ENCODE measurements at regions not wholly inside any gene's neighbourhood (a gene's known extent, or its start where the extent isn't known, plus 50 kb on each side); places are given as distances from the start of the nearest gene placed in this dataset.
"Not testable (repeated sequence)": the region's sequence is repeated elsewhere in the genome, so short reads cannot be mapped to it uniquely, and the experiment has no call there.

DNA sequence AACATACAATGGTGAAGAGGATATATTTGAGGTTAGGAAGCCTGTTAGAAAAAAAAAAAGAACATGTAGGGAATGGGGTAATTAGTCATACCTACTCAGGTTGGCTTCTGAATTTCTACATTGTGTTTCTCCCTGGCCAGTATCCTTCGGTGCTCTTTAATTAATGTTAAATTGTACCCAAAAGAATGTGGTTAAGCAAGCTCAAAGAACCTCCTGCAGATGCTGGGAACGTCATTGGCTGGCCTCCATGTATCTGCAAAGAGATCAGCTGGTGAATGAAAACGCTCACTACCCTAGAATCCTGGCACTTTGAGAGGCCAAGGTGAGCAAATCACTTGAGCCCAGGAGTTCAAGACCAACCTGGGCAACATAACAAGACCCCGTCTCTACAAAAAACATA lies 942.3 kb upstream of the PRKX start:
- H3K9me3 Mint-ChIP-seq, result peaks cover 6% of the 10 kb centered on the region in 2 donors
- H3K27ac Mint-ChIP-seq, result no peak overlapping the region
- H3K4me1 Mint-ChIP-seq, result no peaks in the 10 kb centered on the region
- no peak for DNase-seq
- no peak overlapping the region for H3K4me3 Mint-ChIP-seq
- peaks cover 0 to 7% of the 10 kb centered on the region in 2 donors for H3K36me3 Mint-ChIP-seq
- ATAC-seq (replicated peaks), result no peak
- H3K27me3 Mint-ChIP-seq, result no peaks in the 10 kb centered on the region

DNA sequence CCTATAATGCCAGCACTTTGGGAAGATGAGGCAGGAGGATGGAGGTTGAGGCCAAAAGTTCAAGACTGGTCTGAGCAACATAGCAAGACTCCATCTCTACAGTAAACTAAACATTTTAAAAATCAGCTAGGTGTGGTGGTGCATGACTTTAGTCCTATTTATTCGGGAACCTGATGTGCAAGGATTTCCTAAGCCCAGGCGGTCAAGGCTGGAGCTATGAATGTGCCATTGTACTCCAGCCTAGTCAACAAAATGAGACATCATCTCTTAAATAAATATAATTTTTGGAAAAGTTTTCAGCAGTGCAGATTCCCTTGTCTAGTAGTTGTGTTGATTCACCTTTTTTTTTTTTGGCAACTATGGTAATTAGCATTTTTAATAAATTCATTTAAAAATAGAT lies 928.7 kb upstream of the PRKX start:
- H3K9me3 Mint-ChIP-seq, result peaks cover 4 to 9% of the 10 kb centered on the region in 2 donors
- no peaks in the 10 kb centered on the region for H3K36me3 Mint-ChIP-seq
- no peaks in the 10 kb centered on the region for H3K4me1 Mint-ChIP-seq
- no peak overlapping the region for H3K27ac Mint-ChIP-seq
- no peak for ATAC-seq (replicated peaks)
- peaks cover 0 to 5% of the 10 kb centered on the region in 2 donors for H3K27me3 Mint-ChIP-seq
- no peak overlapping the region for H3K4me3 Mint-ChIP-seq
- DNase-seq, result no peak

DNA sequence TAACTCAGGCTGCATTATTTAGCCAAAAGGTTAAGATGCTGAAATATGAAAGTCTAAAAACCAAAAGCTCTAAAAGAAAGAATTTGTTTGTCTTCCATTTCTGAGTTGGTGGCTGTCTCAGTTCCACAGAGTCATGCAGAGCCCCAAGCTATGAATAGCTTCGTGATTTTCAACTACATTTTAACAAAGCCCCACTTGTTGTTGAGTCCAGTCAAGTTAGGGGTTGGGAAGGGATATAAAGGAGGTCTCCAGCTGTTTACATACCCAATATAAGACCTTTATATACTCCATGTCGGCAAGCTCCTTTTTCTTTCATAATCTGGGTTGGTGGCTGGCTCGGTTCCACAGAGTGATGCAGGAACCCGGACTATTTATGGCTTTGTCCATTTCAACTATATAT lies 924.6 kb upstream of the PRKX start:
- no peaks in the 10 kb centered on the region for H3K4me1 Mint-ChIP-seq
- H3K4me3 Mint-ChIP-seq, result no peak overlapping the region
- DNase-seq (no peak), ATAC-seq (replicated peaks) (no peak)
- no peaks in the 10 kb centered on the region for H3K27me3 Mint-ChIP-seq
- H3K36me3 Mint-ChIP-seq, result no peaks in the 10 kb centered on the region
- no peak overlapping the region for H3K27ac Mint-ChIP-seq
- peaks cover 4 to 9% of the 10 kb centered on the region in 2 donors for H3K9me3 Mint-ChIP-seq

DNA sequence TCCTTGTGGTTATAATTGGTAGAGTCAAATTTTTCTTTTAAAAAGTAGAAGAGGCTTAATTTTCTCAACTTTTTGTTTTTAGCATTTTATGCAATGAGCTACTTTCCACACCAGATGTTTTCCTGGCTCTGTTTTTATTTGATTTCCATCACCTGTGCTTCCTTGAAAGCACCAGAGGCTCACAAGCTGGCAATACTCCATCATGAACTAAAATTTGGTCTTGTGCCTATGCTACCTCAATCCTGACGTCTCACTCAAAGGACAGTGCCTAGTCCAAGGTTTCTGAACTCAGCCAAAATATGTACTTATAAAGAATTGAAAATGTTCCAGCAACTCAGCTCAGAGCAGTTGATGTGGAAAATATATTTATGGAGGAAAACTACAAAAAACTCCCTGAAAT lies 914.0 kb upstream of the PRKX start:
- H3K36me3 Mint-ChIP-seq, result no peaks in the 10 kb centered on the region
- H3K4me3 Mint-ChIP-seq, result no peak overlapping the region
- no peak overlapping the region for H3K27ac Mint-ChIP-seq
- H3K27me3 Mint-ChIP-seq, result no peaks in the 10 kb centered on the region
- peaks cover 0 to 8% of the 10 kb centered on the region in 2 donors for H3K9me3 Mint-ChIP-seq
- no peak for DNase-seq
- no peaks in the 10 kb centered on the region for H3K4me1 Mint-ChIP-seq
- ATAC-seq (replicated peaks), result no peak

DNA sequence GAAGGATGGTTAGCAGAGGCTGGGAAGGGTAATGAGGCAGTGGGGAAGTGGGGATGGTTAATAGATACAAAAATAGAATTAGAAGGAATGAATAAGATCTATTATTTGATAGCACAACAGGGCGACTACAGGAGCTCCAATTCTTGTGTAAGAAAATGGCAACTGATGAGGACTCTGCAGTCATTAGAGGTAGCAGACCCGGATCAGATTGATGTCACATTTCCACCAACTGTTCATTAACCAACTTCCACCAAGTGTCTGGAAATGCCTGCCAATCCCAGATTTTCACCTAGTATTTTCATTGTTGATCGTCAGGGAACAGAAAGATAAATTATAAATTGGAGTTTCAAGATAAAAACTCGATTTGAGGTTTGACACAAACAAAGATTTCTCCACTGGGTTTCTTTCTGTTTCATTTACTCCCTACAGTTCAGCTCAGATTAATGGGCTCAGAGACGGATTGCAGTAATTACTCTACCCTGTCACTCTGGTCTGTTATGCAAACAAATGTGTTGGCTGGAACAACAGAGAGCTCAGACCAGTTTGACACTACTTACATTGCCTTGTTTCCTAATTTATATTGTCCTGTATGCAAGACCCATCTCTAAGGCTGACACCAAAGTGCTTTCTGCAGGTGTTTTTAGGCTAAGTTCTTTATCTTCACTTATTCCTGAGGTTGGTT lies 909.2 kb upstream of the PRKX start:
- no peak overlapping the region for H3K4me3 Mint-ChIP-seq
- H3K36me3 Mint-ChIP-seq, result no peaks in the 10 kb centered on the region
- no peak for ATAC-seq (replicated peaks)
- no peak overlapping the region for H3K27ac Mint-ChIP-seq
- no peaks in the 10 kb centered on the region for H3K27me3 Mint-ChIP-seq
- no peaks in the 10 kb centered on the region for H3K9me3 Mint-ChIP-seq
- DNase-seq, result no peak
- H3K4me1 Mint-ChIP-seq, result no peaks in the 10 kb centered on the region

DNA sequence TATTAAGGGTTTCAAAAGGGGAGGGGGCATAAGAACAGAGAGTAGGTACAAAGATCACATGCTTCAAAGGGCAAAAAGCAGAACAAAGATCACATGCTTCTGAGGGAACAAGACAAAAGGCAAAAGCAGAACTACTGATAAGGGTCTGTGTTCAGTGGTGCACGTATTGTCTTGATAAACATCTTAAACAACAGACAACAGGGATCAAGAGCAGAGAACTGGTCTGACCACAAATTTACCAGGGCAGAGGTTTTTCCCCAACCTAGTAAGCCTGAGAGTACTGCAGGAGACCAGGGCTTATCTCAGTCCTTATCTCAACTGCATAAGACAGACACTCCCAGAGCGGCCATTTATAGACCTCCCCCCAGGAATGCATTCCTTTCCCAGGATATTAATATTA lies 900.2 kb upstream of the PRKX start:
- not testable (repeated sequence) for H3K27ac Mint-ChIP-seq; H3K4me3 Mint-ChIP-seq; H3K27me3 Mint-ChIP-seq; H3K36me3 Mint-ChIP-seq; DNase-seq; ATAC-seq (replicated peaks); H3K4me1 Mint-ChIP-seq
- H3K9me3 Mint-ChIP-seq, result peaks cover 12 to 14% of the 10 kb centered on the region in 2 donors

DNA sequence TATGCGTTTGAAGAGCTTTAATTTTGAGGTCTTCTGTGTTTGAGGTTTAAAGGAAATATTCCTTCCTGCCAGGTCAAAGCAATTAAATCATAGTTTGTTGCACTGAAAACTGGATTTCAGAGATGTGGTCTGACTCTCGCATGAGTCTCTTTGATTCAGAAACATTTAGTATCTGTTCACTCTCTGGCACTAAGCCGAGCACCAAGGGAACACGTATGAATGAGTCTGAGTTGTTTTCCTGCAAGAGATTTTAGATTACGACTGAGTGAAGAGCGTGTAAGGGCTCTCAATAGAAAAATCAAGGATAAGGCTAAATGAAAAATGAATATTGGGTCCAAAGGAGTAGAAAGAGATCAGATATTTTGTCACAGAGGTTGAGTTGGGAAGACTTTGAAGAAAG lies 875.4 kb upstream of the PRKX start:
- no peaks in the 10 kb centered on the region for H3K4me1 Mint-ChIP-seq
- no peaks in the 10 kb centered on the region for H3K36me3 Mint-ChIP-seq
- ATAC-seq (replicated peaks) (no peak), DNase-seq (no peak)
- H3K27ac Mint-ChIP-seq, result no peak overlapping the region
- no peaks in the 10 kb centered on the region for H3K27me3 Mint-ChIP-seq
- H3K9me3 Mint-ChIP-seq, result peaks cover 3 to 4% of the 10 kb centered on the region in 2 donors
- no peak overlapping the region for H3K4me3 Mint-ChIP-seq

DNA sequence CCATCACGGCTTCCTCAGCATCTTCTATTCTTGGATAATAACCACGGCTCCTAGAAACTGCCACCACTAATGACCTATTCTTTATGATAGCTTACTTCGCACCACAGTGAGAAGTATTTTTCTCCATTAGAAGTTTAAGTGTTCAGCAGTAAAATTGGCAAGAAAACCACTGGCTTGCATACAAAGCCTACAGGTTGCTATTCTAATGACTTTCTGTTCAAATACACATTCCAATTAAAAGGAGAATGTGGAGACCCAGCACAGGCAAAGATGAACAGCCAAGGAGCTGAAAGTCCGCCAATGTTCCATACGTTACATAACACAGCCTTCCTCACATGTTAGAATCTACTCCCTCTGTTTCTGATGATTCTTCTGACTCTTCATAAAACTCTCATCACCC lies 875.0 kb upstream of the PRKX start:
- H3K27me3 Mint-ChIP-seq, result no peaks in the 10 kb centered on the region
- H3K36me3 Mint-ChIP-seq, result no peaks in the 10 kb centered on the region
- H3K4me1 Mint-ChIP-seq, result no peaks in the 10 kb centered on the region
- H3K4me3 Mint-ChIP-seq, result no peak overlapping the region
- no peak for ATAC-seq (replicated peaks)
- no peak for DNase-seq
- no peak overlapping the region for H3K27ac Mint-ChIP-seq
- H3K9me3 Mint-ChIP-seq, result peaks cover 3 to 4% of the 10 kb centered on the region in 2 donors

DNA sequence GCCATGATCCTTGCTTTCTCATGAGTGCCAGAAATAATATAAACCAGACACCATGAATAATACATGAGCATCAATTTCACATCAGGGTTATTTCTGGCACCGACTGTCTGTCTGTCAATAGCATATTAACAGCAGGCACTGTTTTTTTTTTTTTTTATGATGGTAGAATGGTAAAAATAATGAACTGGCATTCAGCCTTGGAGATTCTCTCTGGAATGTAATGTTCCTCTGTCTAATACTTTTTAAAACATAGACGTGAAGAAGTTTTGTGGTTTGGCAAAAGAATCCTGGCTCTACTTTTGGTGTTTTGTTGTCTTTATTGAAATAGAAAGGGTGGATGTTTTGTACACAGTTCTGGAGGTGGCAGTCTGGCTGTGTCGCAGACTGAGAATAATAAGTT lies 874.6 kb upstream of the PRKX start:
- H3K4me3 Mint-ChIP-seq, result no peak overlapping the region
- DNase-seq (no peak), ATAC-seq (replicated peaks) (no peak)
- H3K4me1 Mint-ChIP-seq, result no peaks in the 10 kb centered on the region
- no peaks in the 10 kb centered on the region for H3K36me3 Mint-ChIP-seq
- H3K9me3 Mint-ChIP-seq, result peaks cover 3 to 4% of the 10 kb centered on the region in 2 donors
- no peaks in the 10 kb centered on the region for H3K27me3 Mint-ChIP-seq
- H3K27ac Mint-ChIP-seq, result no peak overlapping the region

DNA sequence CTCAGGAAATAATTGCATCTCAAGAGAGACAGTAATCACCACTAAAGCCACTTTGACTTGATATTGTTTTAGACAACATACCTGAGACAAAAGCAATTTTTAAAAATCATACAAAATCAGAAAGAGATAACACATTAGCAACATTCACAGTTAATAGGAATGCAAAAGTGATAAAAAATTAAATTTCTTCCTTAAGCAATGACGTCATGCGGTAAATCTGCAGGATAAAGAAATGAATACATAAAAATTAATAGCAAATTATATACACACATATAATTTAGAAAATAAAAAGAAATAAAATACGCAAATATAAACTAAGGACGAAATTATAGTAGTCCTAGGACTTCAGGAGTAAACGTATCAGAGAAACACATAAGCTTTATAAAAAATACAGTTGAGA lies 866.5 kb upstream of the PRKX start:
- Mint-ChIP-seq H3K27ac (no peak overlapping the region), H3K4me1 (no peaks in the 10 kb centered on the region), H3K27me3 (no peaks in the 10 kb centered on the region), H3K9me3 (peaks cover 0 to 1% of the 10 kb centered on the region in 2 donors), H3K36me3 (no peaks in the 10 kb centered on the region), H3K4me3 (no peak overlapping the region)
- DNase-seq (no peak), ATAC-seq (replicated peaks) (no peak)

DNA sequence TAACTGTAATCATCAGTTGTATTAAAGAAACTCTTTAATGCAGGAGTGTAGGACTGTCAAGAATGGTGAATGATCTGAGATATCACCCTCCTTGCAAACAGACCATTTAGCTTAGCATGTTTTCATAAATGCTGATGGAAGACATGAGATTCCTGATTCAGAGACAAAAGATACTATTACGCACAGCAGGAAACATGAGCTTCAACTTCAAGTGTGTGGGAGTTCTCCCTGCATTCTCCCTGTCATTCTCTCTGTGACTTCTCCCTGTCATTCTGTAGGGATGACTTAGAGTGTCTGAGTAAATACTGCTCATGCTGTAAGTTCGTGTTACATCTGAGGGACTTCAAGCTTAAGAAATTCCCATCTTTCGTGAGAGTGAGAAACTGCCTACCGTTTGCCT lies 866.0 kb upstream of the PRKX start:
- ATAC-seq (replicated peaks) (no peak), DNase-seq (no peak)
- H3K4me1 Mint-ChIP-seq, result no peaks in the 10 kb centered on the region
- no peak overlapping the region for H3K4me3 Mint-ChIP-seq
- no peaks in the 10 kb centered on the region for H3K9me3 Mint-ChIP-seq
- no peak overlapping the region for H3K27ac Mint-ChIP-seq
- no peaks in the 10 kb centered on the region for H3K36me3 Mint-ChIP-seq
- H3K27me3 Mint-ChIP-seq, result no peaks in the 10 kb centered on the region

DNA sequence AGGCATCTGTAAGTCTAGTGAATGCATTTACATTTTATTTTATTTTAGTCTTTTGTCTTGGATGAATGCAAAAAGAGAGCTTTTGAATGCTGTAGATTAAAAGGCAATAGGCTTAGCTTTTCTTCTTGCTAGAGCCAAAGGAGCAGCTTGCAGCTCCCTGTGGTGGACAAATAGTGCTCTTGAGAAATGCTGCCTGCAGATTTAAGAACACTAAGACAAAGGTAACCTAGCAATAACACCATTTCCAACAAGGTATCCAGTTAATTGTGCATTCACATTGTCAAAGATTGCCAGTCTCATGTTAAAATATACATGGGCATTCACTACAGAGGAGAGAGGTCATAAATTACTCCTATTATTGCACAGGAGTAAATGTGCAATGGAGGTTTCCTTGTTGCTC lies 859.2 kb upstream of the PRKX start:
- no peak for ATAC-seq (replicated peaks)
- DNase-seq, result no peak

DNA sequence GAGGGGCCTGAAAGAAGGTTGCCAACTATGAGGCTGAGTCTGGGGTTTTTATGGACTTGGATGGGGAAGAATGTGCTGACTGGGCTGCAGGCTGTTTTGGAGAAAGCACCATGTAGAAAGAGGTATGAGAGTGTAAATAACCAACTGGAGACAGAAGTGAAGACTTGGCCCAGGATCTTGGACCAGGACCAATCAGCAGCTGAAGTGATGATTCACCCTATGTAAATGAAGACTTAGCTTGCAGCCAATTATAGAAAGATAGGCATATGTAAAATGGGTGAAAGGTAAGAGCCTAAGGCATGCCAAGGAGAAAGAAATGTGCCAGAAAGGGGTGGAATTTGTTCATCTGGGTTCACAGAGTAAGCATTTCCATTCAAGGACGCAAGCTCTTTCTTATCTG lies 856.7 kb upstream of the PRKX start:
- H3K4me1 Mint-ChIP-seq, result no peaks in the 10 kb centered on the region
- no peak for ATAC-seq (replicated peaks)
- no peaks in the 10 kb centered on the region for H3K36me3 Mint-ChIP-seq
- H3K27me3 Mint-ChIP-seq, result no peaks in the 10 kb centered on the region
- H3K4me3 Mint-ChIP-seq, result no peak overlapping the region
- H3K9me3 Mint-ChIP-seq, result peaks cover 4 to 6% of the 10 kb centered on the region in 2 donors
- no peak overlapping the region for H3K27ac Mint-ChIP-seq
- DNase-seq, result no peak

More for the DNA sequence above, 859.2 kb upstream of the PRKX start:
- H3K36me3 Mint-ChIP-seq, result no peaks in the 10 kb centered on the region
- no peaks in the 10 kb centered on the region for H3K27me3 Mint-ChIP-seq
- peaks cover 4 to 6% of the 10 kb centered on the region in 2 donors for H3K9me3 Mint-ChIP-seq
- no peak overlapping the region for H3K4me3 Mint-ChIP-seq
- no peaks in the 10 kb centered on the region for H3K4me1 Mint-ChIP-seq
- H3K27ac Mint-ChIP-seq, result no peak overlapping the region

DNA sequence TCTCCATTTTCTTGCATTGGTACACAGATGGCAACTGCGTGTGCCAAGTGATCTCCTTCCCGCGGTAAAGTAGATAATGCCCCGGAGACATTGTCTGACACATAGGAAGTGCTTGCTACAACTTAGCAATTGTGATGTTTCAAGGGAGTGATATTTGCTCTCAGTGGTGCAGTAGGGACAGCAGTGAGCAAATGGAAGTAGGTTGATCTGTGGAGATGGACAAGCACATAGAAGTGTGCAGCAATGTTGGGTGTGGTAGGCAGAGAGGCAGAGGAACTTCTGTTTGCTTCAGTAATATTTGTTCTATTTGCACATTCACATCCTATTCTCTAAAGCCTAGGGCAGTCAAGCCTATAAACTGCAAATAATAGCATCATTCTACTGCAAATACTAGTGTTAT lies 846.7 kb upstream of the PRKX start:
- DNase-seq (no peak), ATAC-seq (replicated peaks) (no peak)
- no peaks in the 10 kb centered on the region for H3K27me3 Mint-ChIP-seq
- no peaks in the 10 kb centered on the region for H3K9me3 Mint-ChIP-seq
- H3K4me3 Mint-ChIP-seq, result no peak overlapping the region
- no peak overlapping the region for H3K27ac Mint-ChIP-seq
- no peaks in the 10 kb centered on the region for H3K36me3 Mint-ChIP-seq
- no peaks in the 10 kb centered on the region for H3K4me1 Mint-ChIP-seq

DNA sequence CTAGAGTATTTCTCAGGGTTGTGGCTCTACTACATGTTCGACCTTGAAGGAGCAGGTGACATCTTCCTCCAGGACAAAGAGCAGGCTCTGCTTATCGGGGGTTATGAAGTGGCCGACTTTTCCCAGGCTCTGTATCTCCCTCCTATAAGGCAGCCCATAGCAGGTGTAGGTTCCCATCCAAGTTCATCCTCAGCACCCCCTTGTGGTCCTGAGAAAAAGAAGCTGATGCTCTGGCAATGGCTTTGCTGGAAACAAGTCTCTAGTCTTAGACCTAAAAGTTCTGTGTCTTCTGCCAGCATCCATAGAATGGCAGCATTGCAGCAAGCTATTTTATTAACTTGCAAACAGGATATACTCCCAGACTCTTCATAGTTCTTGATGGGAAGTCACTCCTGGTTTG lies 836.6 kb upstream of the PRKX start:
- Mint-ChIP-seq H3K4me3 (no peak overlapping the region), H3K27ac (no peak overlapping the region), H3K4me1 (no peaks in the 10 kb centered on the region), H3K9me3 (no peaks in the 10 kb centered on the region), H3K36me3 (no peaks in the 10 kb centered on the region), H3K27me3 (peaks cover 0 to 5% of the 10 kb centered on the region in 2 donors)
- ATAC-seq (replicated peaks) (no peak), DNase-seq (no peak)
